Stimulated activated CD4-positive, alpha-beta T cell treated with anti-CD3 and anti-CD28 coated beads, Interleukin-1b, Interleukin-23, amount 100 ng/mL, for 24 hours (primary cell): ENCODE measurements at regions not wholly inside any gene's neighbourhood (a gene's known extent, or its start where the extent isn't known, plus 50 kb on each side); places are given as distances from the start of the nearest gene placed in this dataset.

Experiments
- DNase-seq, 4 experiments: peaks; one replicate each; pipeline ENCODE4 v3.0.0-alpha.2; 2020; ENCODE audit warnings: low read depth in 4 of 4, low spot score in 1 of 4

DNA sequence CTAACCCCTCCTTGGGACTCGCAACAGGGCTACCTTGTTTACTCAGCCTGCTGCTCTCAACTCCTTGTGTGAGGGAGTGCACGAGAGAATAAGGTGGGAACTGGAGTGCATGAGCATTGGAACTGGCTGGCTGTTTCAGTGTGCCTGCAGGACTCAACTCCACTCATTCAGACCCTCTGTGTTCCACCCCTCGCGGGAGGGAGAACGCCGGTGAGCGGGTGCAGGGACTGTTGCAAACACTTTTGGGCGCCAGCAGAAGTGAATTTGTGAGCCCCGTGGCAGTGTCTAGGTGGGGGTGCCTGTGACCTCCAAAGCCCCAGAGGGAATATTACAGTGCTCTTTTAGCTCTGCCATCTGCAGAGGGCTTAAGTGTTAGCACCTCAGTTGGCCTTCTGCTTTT is 1978.3 kb upstream of the PIK3C3 start:
- DNase-seq, result no peak

DNA sequence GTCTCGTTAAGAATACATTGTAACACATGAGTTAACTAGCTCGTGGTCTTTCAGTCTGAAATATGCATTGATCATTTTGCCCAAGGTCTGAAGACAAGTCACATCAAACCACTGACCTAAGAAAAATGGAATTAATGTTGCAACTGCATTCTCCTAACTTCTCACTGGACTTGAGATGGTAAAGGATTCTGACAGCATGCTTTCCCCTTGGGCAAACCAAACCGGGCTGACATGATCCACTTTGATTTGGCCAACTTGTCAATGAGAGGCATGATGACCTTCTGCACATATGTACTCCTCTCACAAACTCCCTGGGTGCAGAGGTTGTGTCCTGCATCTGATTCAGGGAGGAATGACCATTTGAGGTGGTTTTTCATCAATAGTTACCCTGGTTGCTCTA is 1982.5 kb upstream of the PIK3C3 start:
- no peak for DNase-seq

DNA sequence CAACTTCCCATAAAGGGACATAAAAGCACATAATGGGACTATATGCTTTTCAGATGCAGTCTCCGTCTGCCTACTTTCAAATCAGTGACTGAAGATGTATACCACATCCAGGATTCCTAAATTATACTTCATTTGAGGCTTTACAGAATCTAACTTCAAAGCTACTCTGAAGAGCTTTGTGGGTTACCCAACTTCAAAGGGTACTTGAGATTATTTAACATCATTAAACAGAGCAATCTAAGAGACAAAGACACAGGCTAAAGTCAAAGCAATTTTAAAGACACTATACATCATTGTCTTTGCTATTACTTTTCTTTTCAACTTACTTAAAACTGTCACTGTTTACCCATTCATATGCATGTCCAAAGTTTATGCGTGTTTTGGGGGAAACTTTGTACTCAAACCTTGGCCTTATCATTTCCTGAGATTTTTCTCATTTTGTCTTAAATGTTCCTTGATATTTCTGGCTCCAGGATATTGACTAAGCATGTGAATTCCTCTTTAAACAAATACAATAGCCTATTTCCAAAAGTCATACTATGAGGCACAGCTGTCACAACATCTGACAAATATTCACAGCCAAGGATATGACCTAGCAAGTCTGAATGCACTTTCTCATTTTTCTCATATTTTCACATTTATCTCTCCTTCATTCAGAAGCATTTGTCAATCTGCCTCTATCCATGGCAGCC is 1985.1 kb upstream of the PIK3C3 start:
- DNase-seq, result no peak

DNA sequence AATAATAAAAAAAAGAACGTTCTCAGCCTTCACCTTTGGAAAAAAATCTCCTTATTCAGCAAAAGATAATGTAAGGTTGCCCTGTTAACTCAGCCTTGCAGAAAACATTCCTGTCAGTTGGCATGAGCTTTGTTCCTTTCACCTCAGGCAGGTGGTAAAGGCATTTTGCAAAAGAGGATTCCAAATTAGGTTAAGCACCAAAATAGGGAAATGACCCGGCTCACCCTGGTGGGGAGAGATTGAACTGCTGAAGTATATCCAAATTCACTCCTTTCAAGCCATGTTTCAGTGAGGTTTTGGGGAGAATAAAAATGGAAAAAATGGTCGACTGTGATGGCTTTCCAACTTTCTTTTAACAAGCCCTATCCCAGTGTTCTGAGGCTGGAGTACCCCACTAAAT is 1988.8 kb upstream of the PIK3C3 start:
- DNase-seq, result no peak

DNA sequence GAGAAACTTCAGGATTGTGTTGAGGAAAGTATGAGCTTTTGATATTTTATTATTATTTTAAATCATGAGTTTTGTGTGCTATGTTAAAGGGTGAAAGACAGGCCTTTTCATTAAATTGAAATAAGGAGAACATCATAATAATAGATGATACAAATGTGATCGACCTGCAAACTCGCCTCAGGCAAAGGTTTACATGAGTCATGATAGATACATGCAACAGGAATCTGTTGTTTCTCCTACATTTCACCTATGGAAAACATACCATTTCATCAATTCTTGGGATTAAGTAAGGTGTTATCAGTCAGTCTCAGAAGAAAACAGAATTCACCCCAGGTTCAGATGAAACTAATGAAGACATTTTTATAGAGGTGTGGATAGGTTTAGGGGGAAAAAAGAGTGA is 1992.5 kb upstream of the PIK3C3 start:
- DNase-seq, result no peak

DNA sequence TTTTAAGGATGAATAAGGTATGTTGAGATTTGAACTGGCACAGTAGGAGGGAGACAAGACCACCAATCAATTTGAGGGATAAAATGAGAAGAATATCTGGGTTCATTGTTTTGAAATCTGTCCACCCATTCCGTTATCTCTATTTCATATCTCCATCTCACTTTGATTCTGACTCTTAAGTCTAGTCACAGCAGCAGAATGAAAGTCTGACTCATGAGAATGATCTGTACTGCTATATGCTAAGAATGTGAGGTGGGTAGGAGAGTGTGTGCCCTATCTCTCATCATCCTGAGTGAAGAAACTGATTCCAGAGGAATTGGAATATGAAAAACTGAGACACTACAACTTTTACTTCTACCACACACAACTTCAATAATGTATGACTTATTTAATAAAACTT is 1994.5 kb upstream of the PIK3C3 start:
- no peak for DNase-seq

DNA sequence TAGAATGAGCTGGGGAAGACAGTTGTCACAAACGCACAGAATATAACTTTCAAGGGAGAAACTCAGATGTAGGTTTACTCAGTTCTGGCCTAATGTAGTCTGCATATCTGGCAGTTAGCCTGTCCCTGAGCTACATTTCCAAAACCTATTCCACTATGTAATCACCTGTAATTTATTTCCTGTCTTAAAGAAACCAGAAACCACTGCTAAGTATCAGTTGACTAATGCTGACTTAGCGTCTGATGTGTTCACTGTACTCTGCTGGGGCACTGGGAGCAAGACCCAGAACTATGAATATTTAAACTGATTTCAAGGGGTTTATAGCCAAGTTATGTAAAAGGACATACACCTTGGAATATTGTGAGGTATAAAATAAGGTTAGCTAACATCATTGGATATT is 1995.2 kb upstream of the PIK3C3 start:
- DNase-seq, result no peak

DNA sequence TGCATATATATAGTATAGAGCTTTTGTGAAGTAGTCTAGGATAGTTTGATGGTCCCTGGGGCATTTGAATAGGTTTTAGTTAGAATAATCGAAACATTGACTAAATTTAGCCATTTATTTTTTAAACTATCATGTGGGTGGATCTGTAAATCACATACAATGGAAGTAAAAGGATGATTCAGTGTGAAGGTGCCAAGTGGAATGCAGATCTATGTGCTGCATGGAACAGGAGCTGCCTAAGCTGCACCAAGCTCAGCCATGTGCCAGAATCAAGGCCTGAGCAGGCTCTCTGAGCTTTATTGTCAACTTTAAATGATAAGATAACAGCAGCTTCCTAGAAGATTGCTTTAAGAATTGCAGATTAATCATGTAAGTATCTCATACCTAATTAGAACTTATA is 1996.2 kb upstream of the PIK3C3 start:
- DNase-seq, result no peak

DNA sequence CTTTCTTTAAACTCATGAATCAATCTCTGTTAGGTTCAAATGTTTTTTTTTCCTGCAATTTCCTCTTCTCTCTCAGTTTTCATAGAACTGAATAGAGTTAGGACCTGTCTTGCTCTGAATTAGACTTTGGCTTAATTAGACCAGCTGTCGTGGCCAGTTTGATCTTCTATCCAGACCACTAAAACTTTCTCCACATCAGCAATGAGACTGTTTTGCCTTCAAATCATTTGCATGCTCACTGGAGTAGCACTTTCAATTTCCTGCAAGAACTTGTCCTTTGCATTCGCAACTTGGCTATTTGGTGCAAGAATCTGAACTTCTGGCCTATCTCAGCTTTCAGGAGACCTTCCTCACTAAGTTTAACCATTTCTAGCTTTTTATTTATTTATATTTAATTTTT is 2002.2 kb upstream of the PIK3C3 start:
- no peak for DNase-seq

DNA sequence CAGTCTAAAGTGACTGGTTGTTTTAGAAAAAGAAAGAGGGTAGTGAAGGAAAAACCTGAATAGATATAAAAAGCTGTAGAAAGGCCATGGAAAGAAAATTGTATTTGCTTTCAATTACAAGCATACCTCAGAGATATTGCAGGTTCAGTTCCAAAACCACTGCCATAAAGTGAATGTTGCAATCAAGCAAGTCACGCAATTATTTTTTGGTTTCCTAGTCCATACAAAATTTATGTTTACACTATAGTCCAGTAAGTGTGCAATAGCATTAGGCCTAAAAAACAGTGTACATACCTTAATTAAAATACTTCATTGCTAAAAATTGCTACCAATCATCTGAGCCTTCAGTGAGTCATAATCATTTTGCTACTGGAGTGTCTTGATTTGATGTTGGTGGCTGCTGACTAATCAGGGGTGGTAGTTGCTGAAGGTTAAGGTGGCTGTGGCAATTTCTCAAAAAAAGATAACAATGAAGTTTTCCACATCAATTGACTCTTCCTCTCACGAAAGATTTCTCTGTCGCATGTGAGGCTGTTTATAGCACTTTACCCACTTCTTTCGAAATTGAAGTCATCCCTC is 2003.8 kb upstream of the PIK3C3 start:
- no peak for DNase-seq

DNA sequence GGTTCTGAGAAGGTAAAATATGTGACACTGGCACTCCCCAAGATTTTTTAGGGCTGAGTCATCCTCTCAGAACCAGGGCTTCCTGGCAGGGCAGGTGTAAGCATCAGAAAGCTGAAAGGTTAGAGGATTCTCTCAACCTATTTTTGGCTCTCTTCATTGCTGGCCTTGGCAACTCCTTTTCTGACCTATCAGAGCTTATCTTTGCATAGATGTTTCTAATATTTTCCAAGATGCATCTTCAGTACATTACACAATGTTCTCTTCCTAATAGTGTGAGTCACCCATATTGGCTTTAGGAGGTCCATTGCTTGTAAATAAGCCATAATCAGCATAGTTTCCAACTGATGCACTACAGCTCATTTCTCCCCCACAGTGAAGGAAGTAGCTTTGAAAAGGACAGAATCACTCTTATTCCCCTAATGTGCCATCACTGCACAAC is 2008.4 kb upstream of the PIK3C3 start:
- no peak for DNase-seq

DNA sequence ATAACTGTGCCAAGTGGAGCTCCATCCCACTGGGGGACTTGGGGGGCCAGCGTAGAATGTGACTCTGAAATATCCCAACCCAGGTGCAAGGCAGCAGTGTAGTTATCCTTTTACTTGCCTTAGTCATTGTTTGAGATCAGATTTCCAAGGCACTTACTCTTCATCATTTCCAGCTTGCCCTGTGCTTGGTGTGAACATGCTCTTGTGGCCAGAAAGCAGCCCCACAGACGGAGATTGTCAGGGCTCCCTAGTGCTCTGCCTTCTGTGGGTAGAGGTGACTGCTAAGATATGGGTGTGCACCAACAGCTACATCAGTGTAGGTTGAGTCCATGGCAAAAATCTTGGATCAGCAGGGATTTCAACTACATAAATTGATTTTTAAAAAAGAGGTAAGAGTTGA is 2010.0 kb upstream of the PIK3C3 start:
- DNase-seq, result no peak

DNA sequence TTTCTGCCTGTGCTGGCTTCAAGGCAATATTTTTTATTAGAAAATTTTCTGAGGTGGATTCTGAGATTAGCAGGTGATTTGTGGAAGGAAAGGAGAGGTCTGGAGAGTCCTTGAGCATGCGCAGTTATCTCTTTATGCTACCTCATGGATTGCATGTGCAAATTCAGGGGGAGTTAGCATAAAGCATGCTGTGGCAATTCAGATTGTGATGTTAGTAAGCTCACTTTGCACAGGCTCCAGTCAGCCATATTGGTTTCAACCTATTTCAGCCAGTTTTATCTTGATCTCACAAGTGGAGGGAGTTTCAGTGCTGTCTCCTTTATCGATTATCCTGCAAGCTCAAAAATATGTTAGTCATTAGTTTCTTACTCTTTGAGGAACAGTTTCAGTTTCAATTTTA is 2012.3 kb upstream of the PIK3C3 start:
- DNase-seq, result no peak

DNA sequence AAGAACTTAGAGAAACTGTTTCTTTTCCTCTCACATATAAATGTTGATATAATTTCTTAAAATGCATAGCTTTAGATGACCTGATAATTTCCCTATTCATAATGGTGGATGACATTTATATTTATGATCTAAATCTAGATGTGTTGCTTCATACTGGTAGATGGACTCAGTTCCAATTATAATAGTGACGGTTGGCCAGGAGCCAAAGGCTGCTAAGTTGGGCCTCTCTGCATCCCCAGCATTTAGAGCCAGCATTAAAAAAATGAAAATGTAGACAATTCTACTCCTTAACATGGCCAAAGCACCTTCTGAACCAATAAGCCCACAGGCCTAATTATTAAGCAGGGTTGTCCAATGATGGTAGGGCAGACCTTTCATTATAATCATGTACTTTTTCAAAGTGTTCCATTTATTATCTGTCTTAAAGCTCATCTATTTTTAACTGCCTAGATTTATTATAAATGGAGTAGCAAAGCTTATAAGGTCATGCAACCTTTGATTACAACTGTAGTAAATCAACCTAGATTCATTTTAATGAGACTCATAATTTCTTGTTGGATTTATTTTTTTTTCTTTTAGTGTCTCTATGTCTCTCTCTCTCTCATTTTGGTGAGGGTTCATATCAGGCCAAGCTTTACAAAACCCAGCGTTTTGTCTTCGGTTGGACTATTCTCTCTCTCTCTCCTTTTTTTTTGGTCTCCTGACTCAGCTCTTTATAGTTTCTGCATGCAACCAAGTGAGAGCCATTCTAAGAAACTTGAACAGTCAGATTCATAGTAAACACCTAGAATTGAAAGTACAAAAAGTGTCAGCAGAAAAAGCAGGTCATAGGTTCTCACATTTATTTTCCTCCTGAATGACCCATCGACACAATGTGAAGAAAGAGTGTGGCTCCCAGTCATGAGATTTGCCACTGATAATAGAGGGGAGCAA is 2016.1 kb upstream of the PIK3C3 start:
- no peak for DNase-seq

DNA sequence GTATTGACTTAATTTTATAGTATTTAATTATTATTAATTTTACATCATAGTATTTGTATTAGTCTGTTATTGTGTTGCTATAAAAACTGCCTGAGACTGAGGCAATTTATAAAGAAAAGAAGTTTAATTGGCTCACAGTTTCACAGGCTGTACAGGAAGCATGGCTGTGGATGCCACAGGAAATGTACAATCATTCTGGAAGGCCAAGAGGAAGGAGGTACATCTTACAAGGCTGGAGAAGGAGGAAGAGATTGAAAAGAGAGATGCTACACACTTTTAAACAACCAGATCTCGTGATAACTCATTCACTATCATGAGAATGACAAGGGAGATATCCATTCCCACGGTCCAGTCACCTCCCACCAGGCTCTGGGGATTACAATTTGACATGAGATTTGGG is 2019.4 kb upstream of the PIK3C3 start:
- DNase-seq, result no peak

DNA sequence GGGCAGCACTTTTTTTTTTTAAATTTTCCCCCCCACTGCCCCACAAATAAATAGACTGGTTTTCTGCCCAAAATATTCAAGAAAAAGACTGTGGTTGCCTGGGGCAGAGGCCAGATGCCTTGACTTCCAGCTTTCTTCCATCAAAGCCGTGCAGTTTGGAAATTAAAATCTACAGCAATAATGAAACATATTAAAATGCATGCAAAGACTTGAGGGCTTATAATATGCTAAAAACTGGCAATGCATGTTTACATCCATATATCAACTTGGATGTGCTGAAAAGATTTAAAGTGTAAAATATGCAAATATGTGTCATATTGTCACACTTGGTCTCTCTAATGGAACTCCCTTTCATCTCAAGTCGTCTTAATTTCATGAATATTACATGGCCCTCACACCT is 2036.2 kb upstream of the PIK3C3 start:
- no peak for DNase-seq

DNA sequence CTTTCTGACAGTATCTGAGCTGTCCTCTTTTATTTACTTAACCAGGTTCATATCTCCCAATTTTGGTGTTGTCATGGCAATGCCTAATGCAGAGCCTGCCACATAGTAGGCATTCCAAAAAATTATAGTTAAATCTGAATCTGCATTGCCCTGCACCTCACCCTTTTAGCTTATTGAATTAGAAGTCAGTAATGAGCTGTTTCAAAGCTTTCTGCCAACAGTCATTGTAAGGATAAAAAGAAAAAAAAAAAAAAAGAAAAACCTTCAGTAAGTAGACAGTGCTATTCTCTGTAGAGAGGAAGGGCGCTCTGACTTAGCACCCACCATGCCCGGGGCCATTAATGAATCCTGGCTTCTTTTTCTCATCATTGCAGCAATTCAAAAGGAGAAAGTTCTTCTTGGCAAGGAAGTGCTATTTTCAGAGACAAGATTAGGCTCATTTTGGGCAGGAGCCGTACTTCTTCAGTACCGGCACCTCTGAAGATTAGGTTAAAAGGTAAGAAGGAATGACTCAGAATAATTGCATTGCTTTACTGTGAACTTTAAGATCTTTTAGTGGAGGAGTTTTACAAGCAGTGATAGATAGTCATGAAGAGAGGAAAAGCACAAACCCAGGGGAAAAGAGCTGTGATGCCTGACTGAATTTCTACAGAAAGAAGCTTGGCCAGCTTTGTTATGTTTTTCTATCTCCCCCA is 2041.2 kb upstream of the PIK3C3 start:
- no peak for DNase-seq

DNA sequence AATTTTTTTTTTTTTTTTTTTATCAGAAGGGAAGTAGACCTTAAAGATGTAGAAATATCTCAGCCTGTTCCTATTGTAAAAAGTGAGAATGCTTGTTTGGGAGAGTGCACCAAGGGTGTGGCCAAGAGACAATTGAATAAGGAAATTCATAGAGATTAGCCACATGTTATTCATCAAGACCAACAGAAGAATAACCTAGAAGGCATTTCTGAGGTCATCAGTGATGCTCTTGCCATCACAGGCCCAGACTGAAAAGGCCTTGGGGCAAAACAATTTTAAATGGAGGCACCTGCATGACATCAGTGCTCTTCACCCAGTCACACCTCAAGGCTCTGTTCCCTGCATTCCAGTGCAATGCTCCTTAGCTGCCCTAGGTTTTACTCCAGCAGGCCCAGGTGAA is 2043.3 kb upstream of the PIK3C3 start:
- DNase-seq, result no peak

DNA sequence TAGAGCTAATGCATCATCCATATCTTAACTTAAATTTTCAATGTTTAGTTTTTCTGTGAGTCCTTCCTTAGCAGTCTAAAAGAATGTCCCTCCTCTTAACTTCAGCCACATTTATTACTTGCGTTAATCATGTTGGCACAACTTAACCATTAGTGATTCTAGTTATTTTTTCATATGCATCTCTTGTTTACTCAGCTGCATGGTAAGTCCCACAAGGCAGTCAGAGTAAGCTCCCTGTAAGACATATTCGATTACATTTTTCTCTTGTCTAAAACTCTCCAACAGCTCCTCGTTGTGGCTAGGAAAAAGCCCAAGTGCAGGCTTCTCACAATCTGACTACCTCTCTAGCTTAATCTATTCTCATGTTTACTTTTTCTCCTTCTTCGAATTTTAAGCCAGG is 2045.3 kb upstream of the PIK3C3 start:
- no peak for DNase-seq

DNA sequence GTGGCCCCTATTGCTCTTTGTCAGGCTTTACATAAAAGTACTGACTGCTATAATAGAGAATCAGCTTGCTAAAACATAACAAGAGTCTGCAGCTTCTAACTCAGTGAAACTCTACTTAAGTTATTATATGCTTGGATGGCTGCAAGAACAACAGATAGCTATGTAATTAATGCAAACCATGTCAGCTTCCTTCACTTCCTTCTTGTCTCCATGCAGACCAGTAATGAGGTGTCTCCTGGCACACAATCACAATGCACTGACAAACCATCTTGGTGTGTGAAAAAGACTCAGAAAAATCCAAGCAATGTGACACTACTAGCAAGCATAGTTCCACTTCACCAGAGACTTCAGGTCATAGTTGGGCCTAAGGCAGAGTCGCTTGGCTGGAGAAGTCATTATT is 2068.9 kb upstream of the PIK3C3 start:
- no peak for DNase-seq

DNA sequence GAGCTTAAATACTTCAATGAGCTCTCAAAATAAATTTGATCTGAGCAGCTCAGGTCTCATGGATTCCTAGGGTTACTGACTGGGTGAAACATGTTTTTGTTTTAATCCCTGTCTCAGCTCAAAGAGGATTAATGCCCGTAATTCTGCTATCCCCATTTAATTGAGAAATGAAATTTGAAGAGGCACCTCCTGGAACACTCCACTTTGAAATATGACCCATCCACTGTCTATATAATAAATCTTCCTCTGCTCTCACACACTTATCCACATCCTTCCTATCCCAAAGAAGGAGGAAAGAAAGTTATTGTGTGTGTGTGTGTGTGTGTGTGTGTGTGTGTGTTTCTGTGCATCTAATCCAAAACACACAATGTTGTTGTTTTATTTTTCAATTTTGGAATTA is 2082.4 kb upstream of the PIK3C3 start:
- DNase-seq, result no peak

DNA sequence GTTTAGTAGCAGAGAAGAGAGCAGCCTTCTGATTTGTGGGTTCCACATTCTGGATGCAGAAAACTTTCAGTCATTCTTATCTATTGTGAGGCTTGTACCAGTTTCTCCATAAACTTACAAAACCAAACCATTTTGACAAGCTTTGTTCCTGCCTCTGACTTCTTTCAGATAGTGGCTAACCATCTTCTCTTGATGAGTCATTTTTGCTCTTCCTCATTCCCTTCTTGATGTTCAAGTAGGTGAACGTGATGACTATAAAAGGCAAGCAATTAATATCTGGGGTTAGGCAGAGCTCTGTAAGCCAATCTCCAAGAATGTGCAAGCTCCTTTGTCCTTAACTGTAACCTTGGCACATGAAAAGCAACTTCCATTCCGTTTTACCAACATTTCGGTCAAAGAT is 2083.1 kb upstream of the PIK3C3 start:
- no peak for DNase-seq
